ENCODE measurements at regions not wholly inside any gene's neighbourhood (a gene's known extent, or its start where the extent isn't known, plus 50 kb on each side); places are given as distances from the start of the nearest gene placed in this dataset.

- H2AFZ ChIP-seq (ENCODE audit: low read length): no peak overlapping the region
- no peak overlapping the region for H2BK12ac ChIP-seq (ENCODE audit: insufficient read length, low read depth, low read length)
- Mint-ChIP-seq H3K27ac (no peak overlapping the region), H3K4me3 (no peak overlapping the region), H3K27me3 (ENCODE audit: low read depth) (no peaks in the 10 kb centered on the region), H3K9me3 (no peaks in the 10 kb centered on the region), H3K36me3 (ENCODE audit: insufficient read depth in 1 of 3, low read depth in 3 of 3) (no peaks in the 10 kb centered on the region; a peak in 1 of 7 replicates), H3K4me1 (no peaks in the 10 kb centered on the region)
- H3K4me1 ChIP-seq (ENCODE audit: insufficient read depth, low read length): no peaks in the 10 kb centered on the region
- H4K5ac ChIP-seq (ENCODE audit: insufficient read length, low read depth, low read length): no peak overlapping the region
- no peak for DNase-seq
- H3K9ac ChIP-seq (ENCODE audit: extremely low read depth, insufficient read length, low read length): no peak overlapping the region
- no peak overlapping the region for H2BK5ac ChIP-seq (ENCODE audit: insufficient read length, low read length)
- H4K8ac ChIP-seq (replicated peaks; ENCODE audit: insufficient read length, low read depth, low read length): no peak overlapping the region
- H3K14ac ChIP-seq (ENCODE audit: insufficient read depth, low read length): no peak overlapping the region
- no peak overlapping the region for H2BK15ac ChIP-seq (ENCODE audit: low read depth, low read length)
- H3K27ac ChIP-seq (ENCODE audit: insufficient read length, low read depth, low read length): no peak overlapping the region
- no peak overlapping the region for H3K4ac ChIP-seq (ENCODE audit: low read depth, low read length)
- H3K4me2 ChIP-seq (ENCODE audit: insufficient read depth, insufficient read length, low read length): no peak overlapping the region
- H3K79me2 ChIP-seq (ENCODE audit: insufficient read depth, low read length): no peaks in the 10 kb centered on the region
- H3K56ac ChIP-seq (ENCODE audit: insufficient read length, low read depth, low read length): no peak overlapping the region
- H3K27me3 ChIP-seq (ENCODE audit: insufficient read depth, low read length): no peaks in the 10 kb centered on the region
- H2AK5ac ChIP-seq (ENCODE audit: insufficient read length, low read length): no peak overlapping the region
- no peak for TF ChIP-seq CTCF (conservative IDR thresholded peaks at IDR 0.05)
- no peak overlapping the region for H4K91ac ChIP-seq (ENCODE audit: insufficient read length, low read depth, low read length)
- no peak overlapping the region for H2BK20ac ChIP-seq (ENCODE audit: low read depth, low read length, poor library complexity, severe bottlenecking)
- H4K20me1 ChIP-seq (ENCODE audit: control insufficient read depth, insufficient read depth, insufficient read length): no peaks in the 10 kb centered on the region
- WGBS (ENCODE audit: extremely low coverage, insufficient read length, low lambda C conversion rate): no CpG with 5 or more reads among the region's 2 CpGs
- no peaks in the 10 kb centered on the region for H3K23me2 ChIP-seq (ENCODE audit: insufficient read length, low read depth, low read length, poor library complexity, severe bottlenecking)
- no peaks in the 10 kb centered on the region for H3K79me1 ChIP-seq (ENCODE audit: insufficient read depth, low read depth, low read length, poor library complexity, severe bottlenecking)
- H2BK120ac ChIP-seq (ENCODE audit: low read depth, low read length, poor library complexity, severe bottlenecking): no peak overlapping the region
- H3K23ac ChIP-seq (ENCODE audit: insufficient read length, low read depth, low read length): no peak overlapping the region
- H3K18ac ChIP-seq (ENCODE audit: insufficient read length, low read depth, low read length): no peak overlapping the region
- no peaks in the 10 kb centered on the region for H3K9me3 ChIP-seq (ENCODE audit: control insufficient read depth, low read depth, low read length)
- H3T11ph ChIP-seq (ENCODE audit: low read length): no peak overlapping the region
Observed at GRCh38 chr7:19248681-19249080, 103.5 kb upstream of the FERD3L start.
